HL-60 (cell line): ENCODE measurements at regions not wholly inside any gene's neighbourhood (a gene's known extent, or its start where the extent isn't known, plus 50 kb on each side); places are given as distances from the start of the nearest gene placed in this dataset.

Source experiments
- DNase-seq, 2 experiments: peaks; one replicate each; pipeline ENCODE4 v3.0.0-alpha.2; 2010 to 2020; ENCODE audit warnings: low read depth in 1 of 2, low spot score in 1 of 2
- H3K27ac ChIP-seq: fragments of 250-450 bp; sonication (Bioruptor Pico); replicated peaks from 2 replicates; pipeline ENCODE4 v1.5.1; 2020; ENCODE audit warnings: mild to moderate bottlenecking, moderate library complexity
- H3K27me3 ChIP-seq: fragments of 250-450 bp; sonication (Bioruptor Pico); 2 replicates; pipeline ENCODE4 v1.5.1; 2021; ENCODE audit warnings: mild to moderate bottlenecking, moderate library complexity; ENCODE audit not compliant: insufficient read depth, poor library complexity, severe bottlenecking
- H3K4me3 ChIP-seq: replicated peaks from 2 replicates; pipeline ENCODE4 v1.5.1; 2011; ENCODE audit warnings: mild to moderate bottlenecking, control low read depth, low read length; ENCODE audit not compliant: insufficient read depth
- CTCF ChIP-seq: IDR thresholded peaks from one replicate; pipeline ENCODE4 v1.5.1; 2011; ENCODE audit warnings: low read length, control low read depth, inconsistent platforms; ENCODE audit not compliant: insufficient read depth
- GABPA ChIP-seq: IDR thresholded peaks from 2 replicates; pipeline ENCODE4 v1.6.1; 2012; ENCODE audit warnings: low read depth
- POLR2AphosphoS5 ChIP-seq: IDR thresholded peaks from 2 replicates; pipeline ENCODE4 v1.6.1; 2012; ENCODE audit warnings: low read depth
- REST ChIP-seq: IDR thresholded peaks from 2 replicates; pipeline ENCODE4 v1.6.1; 2012; ENCODE audit warnings: low read depth; ENCODE audit not compliant: insufficient replicate concordance
- SPI1 ChIP-seq: IDR thresholded peaks from 2 replicates; pipeline ENCODE4 v1.6.1; 2012; ENCODE audit warnings: low read depth, mild to moderate bottlenecking, borderline replicate concordance

GRCh38 chr1:58006421-58007046, 540.0 kb downstream of the OMA1 start:
- no peaks in the 10 kb centered on the region for H3K27me3 ChIP-seq
- no peak overlapping the region for H3K27ac ChIP-seq
- TF ChIP-seq POLR2AphosphoS5 = no peak
- no peak for TF ChIP-seq CTCF
- no peak for TF ChIP-seq GABPA
- no peak for TF ChIP-seq SPI1
- DNase-seq = no peak
- H3K4me3 ChIP-seq = no peak overlapping the region

GRCh38 chr1:58005212-58005611, 541.3 kb downstream of the OMA1 start:
- DNase-seq = no peak

GRCh38 chr1:58003988-58004387, 542.5 kb downstream of the OMA1 start:
- no peak overlapping the region for H3K27ac ChIP-seq
- no peak for DNase-seq
- H3K4me3 ChIP-seq = no peak overlapping the region
- H3K27me3 ChIP-seq = no peaks in the 10 kb centered on the region
- TF ChIP-seq SPI1 (no peak), POLR2AphosphoS5 (no peak), CTCF (no peak), GABPA (no peak), REST (no peak)

More at GRCh38 chr1:58005212-58005611, 541.3 kb downstream of the OMA1 start:
- TF ChIP-seq CTCF (no peak), GABPA (no peak), POLR2AphosphoS5 (no peak), SPI1 (no peak), REST (no peak)
- H3K4me3 ChIP-seq = no peak overlapping the region
- H3K27me3 ChIP-seq = no peaks in the 10 kb centered on the region
- no peak overlapping the region for H3K27ac ChIP-seq

- TF ChIP-seq SPI1 (no peak), GABPA (no peak), CTCF (no peak), REST (no peak), POLR2AphosphoS5 (no peak)
- Histone ChIP-seq H3K27me3 (no peaks in the 10 kb centered on the region), H3K4me3 (no peak overlapping the region), H3K27ac (no peak overlapping the region)
- DNase-seq = no peak
These were observed 543.5 kb downstream of the OMA1 start for GRCh38 chr1:58003059-58003458.
